B cell (primary cell): ENCODE measurements at regions not wholly inside any gene's neighbourhood (a gene's known extent, or its start where the extent isn't known, plus 50 kb on each side); places are given as distances from the start of the nearest gene placed in this dataset.

Experiments used
- ATAC-seq: fragments of 200-7000 bp; cut with Tn5 transposase; one replicate; pipeline ENCODE4 v1.10.0; 2021; ENCODE audit warnings: low read depth, mild to moderate bottlenecking, moderate number of reproducible peaks, moderate library complexity
- CTCF ChIA-PET: fragments of 350-600 bp; sonication (Branson Sonifier 250); formaldehyde crosslinking; loops from one replicate; lab custom pipeline; 2021; ENCODE audit warnings: antibody characterized with exemption, inconsistent platforms; lab: Charles Lee
- POLR2A ChIA-PET: fragments of 350-600 bp; sonication (Branson Sonifier 250); formaldehyde crosslinking; loops from one replicate; lab custom pipeline; 2021; ENCODE audit warnings: antibody characterized with exemption; lab: Charles Lee
- DNase-seq: peaks from one replicate; pipeline ENCODE4 v3.0.0; 2013
- H2AFZ ChIP-seq: 2 replicates; pipeline ENCODE4 v1.6.1; 2012; ENCODE audit warnings: mild to moderate bottlenecking, low read depth, low read length; ENCODE audit not compliant: insufficient read depth, poor library complexity, severe bottlenecking
- H3K27ac ChIP-seq, 2 donors: 1 replicate in 1 of 2; 2 replicates in 1 of 2; pipeline ENCODE4 v1.5.1; 2012 to 2013; ENCODE audit warnings: low read length in 2 of 2, mild to moderate bottlenecking in 2 of 2, moderate library complexity in 1 of 2
- H3K27me3 ChIP-seq, 4 experiments: fragments of 200-600 bp in 1 of 4; sonication (generic) in 1 of 4; replicated peaks in 1 of 4; 1 replicate in 2 of 4; 2 replicates in 2 of 4; pipeline versions ENCODE4 v1.6.1 to v1.7.0; 2013 to 2016; ENCODE audit warnings: low read length in 3 of 4, mild to moderate bottlenecking in 2 of 4, mixed read lengths in 1 of 4, moderate library complexity in 1 of 4; ENCODE audit not compliant: insufficient read depth in 4 of 4, control insufficient read depth in 3 of 4; ENCODE audit errors: control extremely low read depth in 1 of 4
- H3K36me3 ChIP-seq, 2 experiments: replicated peaks in 1 of 2; 1 replicate in 1 of 2; 2 replicates in 1 of 2; pipeline versions ENCODE4 v1.6.1 to v1.7.1; 2013; ENCODE audit warnings: low read length in 1 of 2; ENCODE audit not compliant: insufficient read depth in 2 of 2, control insufficient read depth in 1 of 2; ENCODE audit errors: control extremely low read depth in 1 of 2, extremely low read depth in 1 of 2
- H3K4me1 ChIP-seq, 2 donors: fragments of 200-600 bp in 1 of 2; sonication (generic) in 1 of 2; 1 replicate in 1 of 2; 2 replicates in 1 of 2; pipeline versions ENCODE4 v1.5.1 to v1.6.1; 2013 to 2017; ENCODE audit warnings: low read length in 2 of 2; ENCODE audit not compliant: control insufficient read depth in 2 of 2, insufficient read depth in 2 of 2
- H3K4me2 ChIP-seq: replicated peaks from 2 replicates; pipeline ENCODE3; 2012; ENCODE audit warnings: mild to moderate bottlenecking, low read depth, low read length; ENCODE audit not compliant: poor library complexity, severe bottlenecking
- H3K4me3 ChIP-seq, 5 experiments: fragments of 200-600 bp in 1 of 5; sonication (generic) in 1 of 5; 1 replicate in 3 of 5; 2 replicates in 2 of 5; pipeline versions ENCODE4 v1.5.1 to v1.7.0; 2011 to 2016; ENCODE audit warnings: low read length in 4 of 5, mild to moderate bottlenecking in 4 of 5, low read depth in 2 of 5, control low read depth in 1 of 5, moderate library complexity in 1 of 5; ENCODE audit not compliant: insufficient read depth in 1 of 5; ENCODE audit errors: control extremely low read depth in 1 of 5, extremely low read depth in 1 of 5
- H3K79me2 ChIP-seq: fragments of 200-600 bp; sonication (generic); one replicate; pipeline ENCODE4 v1.6.0; 2016; ENCODE audit warnings: low read length; ENCODE audit not compliant: control insufficient read depth, insufficient read depth
- H3K9ac ChIP-seq: fragments of 200-600 bp; sonication (generic); 2 replicates; pipeline ENCODE4 v1.6.1; 2017; ENCODE audit warnings: mild to moderate bottlenecking, low read length, moderate library complexity
- H3K9me3 ChIP-seq, 3 donors: one replicate each; pipeline versions ENCODE4 v1.6.1 to v1.7.1; 2013; ENCODE audit warnings: low read length in 2 of 3; ENCODE audit not compliant: control insufficient read depth in 2 of 3, insufficient read depth in 1 of 3; ENCODE audit errors: control extremely low read depth in 1 of 3
- H4K20me1 ChIP-seq: 2 replicates; pipeline ENCODE4 v1.6.0; 2012; ENCODE audit warnings: mild to moderate bottlenecking, low read length; ENCODE audit not compliant: insufficient read depth, control insufficient read depth, poor library complexity, severe bottlenecking
- H3K27ac Mint-ChIP-seq: one replicate; pipeline ENCODE4 v1.8.0; 2021; ENCODE audit warnings: mixed read lengths
- H3K27me3 Mint-ChIP-seq: one replicate; pipeline ENCODE4 v1.8.0; 2021; ENCODE audit warnings: mixed read lengths
- H3K4me1 Mint-ChIP-seq: one replicate; pipeline ENCODE4 v1.8.0; 2021; ENCODE audit warnings: mixed read lengths
- H3K4me3 Mint-ChIP-seq: one replicate; pipeline ENCODE4 v1.8.0; 2021; ENCODE audit warnings: mixed read lengths
- H3K9me3 Mint-ChIP-seq: one replicate; pipeline ENCODE4 v1.8.0; 2022; ENCODE audit warnings: mixed read lengths; ENCODE audit not compliant: insufficient read depth
- CTCF ChIP-seq: fragments of 200-600 bp; IDR thresholded peaks from one replicate; pipeline ENCODE4 v1.8.0; 2022; ENCODE audit warnings: antibody characterized with exemption, mild to moderate bottlenecking
- EZH2 ChIP-seq: IDR thresholded peaks from 2 replicates; pipeline ENCODE4 v1.6.1; 2012; ENCODE audit warnings: borderline replicate concordance, low read depth, mild to moderate bottlenecking, moderate library complexity, low read length; ENCODE audit not compliant: insufficient read depth, poor library complexity, severe bottlenecking
- WGBS: methylation state at CpG from one replicate; pipeline ENCODE4 v1.1.5; 2013; ENCODE audit warnings: missing lambda C conversion rate; ENCODE audit not compliant: insufficient coverage; 5-methylcytosine and 5-hydroxymethylcytosine counted together
- intact Hi-C: fragments of 100-400 bp; cut with micrococcal nuclease; formaldehyde crosslinking; loops from one replicate; pipeline ENCODE4 v1.10.0; 2022

- intact Hi-C loops, result no loop called here
- H3K27me3 ChIP-seq, result no peaks in the 10 kb centered on the region
- no peaks in the 10 kb centered on the region for H3K4me1 Mint-ChIP-seq
- H4K20me1 ChIP-seq, result no peaks in the 10 kb centered on the region
- DNase-seq (no peak), ATAC-seq (no peak)
- H3K4me3 Mint-ChIP-seq, result no peak overlapping the region
- H3K4me2 ChIP-seq, result no peak overlapping the region
- H3K4me3 ChIP-seq, result no peak overlapping the region
- 44% methylated on average over 1 of the region's 2 CpGs for WGBS
- H2AFZ ChIP-seq, result no peak overlapping the region
- ChIA-PET POLR2A (no interaction called here), CTCF (no interaction called here)
- peaks cover 0 to 4% (median 0%) of the 10 kb centered on the region in 3 donors for H3K9me3 ChIP-seq
- no peaks in the 10 kb centered on the region for H3K36me3 ChIP-seq
- no peak overlapping the region for H3K27ac Mint-ChIP-seq
- no peaks in the 10 kb centered on the region for H3K27me3 Mint-ChIP-seq
- no peaks in the 10 kb centered on the region for H3K4me1 ChIP-seq
- TF ChIP-seq EZH2 (no peak), CTCF (no peak)
- no peak overlapping the region for H3K27ac ChIP-seq
- no peaks in the 10 kb centered on the region for H3K79me2 ChIP-seq
- H3K9me3 Mint-ChIP-seq, result peaks cover 4% of the 10 kb centered on the region
- no peak overlapping the region for H3K9ac ChIP-seq
These were observed 803.4 kb upstream of the CDH6 start for GRCh38 chr5:30390095-30390494.

GRCh38 chr5:30387974-30388632 lies 805.4 kb upstream of the CDH6 start:
- intact Hi-C loops, result no loop called here
- no peak overlapping the region for H3K4me3 Mint-ChIP-seq
- CTCF ChIA-PET, result no interaction called here

More at GRCh38 chr5:30387974-30388632, 805.4 kb upstream of the CDH6 start:
- H3K79me2 ChIP-seq, result no peaks in the 10 kb centered on the region
- DNase-seq (no peak), ATAC-seq (no peak)
- H3K27me3 ChIP-seq, result no peaks in the 10 kb centered on the region
- H3K4me2 ChIP-seq, result no peak overlapping the region
- no peak overlapping the region for H3K4me3 ChIP-seq
- H3K9me3 ChIP-seq, result peaks cover 0 to 4% (median 0%) of the 10 kb centered on the region in 3 donors
- H3K4me1 Mint-ChIP-seq, result no peaks in the 10 kb centered on the region
- TF ChIP-seq CTCF (no peak), EZH2 (no peak)
- H3K9ac ChIP-seq, result no peak overlapping the region
- H4K20me1 ChIP-seq, result no peaks in the 10 kb centered on the region
- 100% methylated on average over 2 of the region's 3 CpGs for WGBS
- no peak overlapping the region for H3K27ac ChIP-seq
- no peak overlapping the region for H3K27ac Mint-ChIP-seq
- no peaks in the 10 kb centered on the region for H3K4me1 ChIP-seq
- H2AFZ ChIP-seq, result no peak overlapping the region
- peaks cover 4% of the 10 kb centered on the region for H3K9me3 Mint-ChIP-seq
- H3K27me3 Mint-ChIP-seq, result no peaks in the 10 kb centered on the region
- POLR2A ChIA-PET, result no interaction called here
- H3K36me3 ChIP-seq, result no peaks in the 10 kb centered on the region
